ENCODE measurements at regions not wholly inside any gene's neighbourhood (a gene's known extent, or its start where the extent isn't known, plus 50 kb on each side); places are given as distances from the start of the nearest gene placed in this dataset.
A peak's percentile ranks its signal among the peaks of the same experiment; 100 is the strongest.

- Histone ChIP-seq H3K27ac (ENCODE audit: low read depth, low read length) (no peak overlapping the region), H3K27me3 (ENCODE audit: control insufficient read depth, low read length) (no peaks in the 10 kb centered on the region), H3K4me1 (ENCODE audit: control insufficient read depth, low read length) (peaks cover 5% of the 10 kb centered on the region), H3K9me2 (replicated peaks; ENCODE audit: control insufficient read depth, low read length) (no peaks in the 10 kb centered on the region), H3K9me3 (ENCODE audit: control insufficient read depth, insufficient read depth, low read length) (no peaks in the 10 kb centered on the region), H3F3A (ENCODE audit: control insufficient read depth, insufficient read depth) (no peaks in the 10 kb centered on the region), H4K20me1 (ENCODE audit: control insufficient read depth, insufficient read depth, low read depth, low read length) (no peaks in the 10 kb centered on the region), H3K4me3 (ENCODE audit: low read length) (no peak overlapping the region), H3K4me2 (ENCODE audit: low read length) (no peak overlapping the region), H3K36me3 (ENCODE audit: control insufficient read depth, low read length) (no peaks in the 10 kb centered on the region), H3K79me2 (ENCODE audit: control insufficient read depth, low read length) (no peaks in the 10 kb centered on the region)
- no peak for TF ChIP-seq EZH2phosphoT487 (IDR thresholded peaks at IDR 0.05; ENCODE audit: borderline replicate concordance, low read length)
Observed at GRCh38 chr20:56716806-56717205, 87.7 kb downstream of the TFAP2C start.

- Histone ChIP-seq H3K9me2 (replicated peaks; ENCODE audit: control insufficient read depth, low read length) (no peaks in the 10 kb centered on the region), H3K79me2 (ENCODE audit: control insufficient read depth, low read length) (no peaks in the 10 kb centered on the region), H4K20me1 (ENCODE audit: control insufficient read depth, insufficient read depth, low read depth, low read length) (no peaks in the 10 kb centered on the region), H3K4me2 (ENCODE audit: low read length) (no peak overlapping the region), H3K4me1 (ENCODE audit: control insufficient read depth, low read length) (peaks cover 15% of the 10 kb centered on the region), H3K9me3 (ENCODE audit: control insufficient read depth, insufficient read depth, low read length) (peaks cover 13% of the 10 kb centered on the region), H3K27ac (ENCODE audit: low read depth, low read length) (no peak overlapping the region), H3K36me3 (ENCODE audit: control insufficient read depth, low read length) (no peaks in the 10 kb centered on the region), H3K27me3 (ENCODE audit: control insufficient read depth, low read length) (no peaks in the 10 kb centered on the region), H3K4me3 (ENCODE audit: low read length) (no peak overlapping the region), H3F3A (ENCODE audit: control insufficient read depth, insufficient read depth) (no peaks in the 10 kb centered on the region)
- no peak for TF ChIP-seq CTCF (IDR thresholded peaks at IDR 0.05; ENCODE audit: low read depth, low read length, poor library complexity, severe bottlenecking)
- TF ChIP-seq EZH2phosphoT487 (IDR thresholded peaks at IDR 0.05; ENCODE audit: borderline replicate concordance, low read length) = no peak
Observed at GRCh38 chr20:56718816-56719215, 89.7 kb downstream of the TFAP2C start.

GRCh38 chr20:56720620-56721213, 91.6 kb downstream of the TFAP2C start:
- Histone ChIP-seq H3K27ac (ENCODE audit: low read depth, low read length) (no peak overlapping the region), H3K36me3 (ENCODE audit: control insufficient read depth, low read length) (no peaks in the 10 kb centered on the region), H3K4me1 (ENCODE audit: control insufficient read depth, low read length) (peaks cover 15% of the 10 kb centered on the region), H3K4me3 (ENCODE audit: low read length) (no peak overlapping the region), H3K9me3 (ENCODE audit: control insufficient read depth, insufficient read depth, low read length) (peaks cover 13% of the 10 kb centered on the region), H3F3A (ENCODE audit: control insufficient read depth, insufficient read depth) (no peaks in the 10 kb centered on the region), H3K79me2 (ENCODE audit: control insufficient read depth, low read length) (no peaks in the 10 kb centered on the region), H3K27me3 (ENCODE audit: control insufficient read depth, low read length) (no peaks in the 10 kb centered on the region), H4K20me1 (ENCODE audit: control insufficient read depth, insufficient read depth, low read depth, low read length) (no peaks in the 10 kb centered on the region), H3K4me2 (ENCODE audit: low read length) (no peak overlapping the region), H3K9me2 (replicated peaks; ENCODE audit: control insufficient read depth, low read length) (no peaks in the 10 kb centered on the region)
- no peak for TF ChIP-seq CTCF (IDR thresholded peaks at IDR 0.05; ENCODE audit: low read depth, low read length, poor library complexity, severe bottlenecking)
- TF ChIP-seq EZH2phosphoT487 (IDR thresholded peaks at IDR 0.05; ENCODE audit: borderline replicate concordance, low read length) = no peak

- no peaks in the 10 kb centered on the region for H3K36me3 ChIP-seq (ENCODE audit: control insufficient read depth, low read length)
- H4K20me1 ChIP-seq (ENCODE audit: control insufficient read depth, insufficient read depth, low read depth, low read length) = no peaks in the 10 kb centered on the region
- peak overlapping the region; percentile 17; the same call in 1 of the 2 replicates for H3K4me3 ChIP-seq (ENCODE audit: low read length)
- no peaks in the 10 kb centered on the region for H3K27me3 ChIP-seq (ENCODE audit: control insufficient read depth, low read length)
- H3K9me2 ChIP-seq (replicated peaks; ENCODE audit: control insufficient read depth, low read length) = no peaks in the 10 kb centered on the region
- H3K9me3 ChIP-seq (ENCODE audit: control insufficient read depth, insufficient read depth, low read length) = peaks cover 13% of the 10 kb centered on the region
- H3F3A ChIP-seq (ENCODE audit: control insufficient read depth, insufficient read depth) = no peaks in the 10 kb centered on the region
- H3K4me1 ChIP-seq (ENCODE audit: control insufficient read depth, low read length) = peaks cover 15% of the 10 kb centered on the region
- H3K27ac ChIP-seq (ENCODE audit: low read depth, low read length) = 0 out of 2 replicates have a peak overlapping the region, but pooled peaks have one; percentile 1
- H3K79me2 ChIP-seq (ENCODE audit: control insufficient read depth, low read length) = no peaks in the 10 kb centered on the region
- TF ChIP-seq EZH2phosphoT487 (IDR thresholded peaks at IDR 0.05; ENCODE audit: borderline replicate concordance, low read length) (no peak), CTCF (IDR thresholded peaks at IDR 0.05; ENCODE audit: low read depth, low read length, poor library complexity, severe bottlenecking) (no peak)
- H3K4me2 ChIP-seq (ENCODE audit: low read length) = peak overlapping the region; percentile 51
Observed at GRCh38 chr20:56722042-56722441, 92.9 kb downstream of the TFAP2C start.
